SK-N-SH (cell line): ENCODE measurements at regions not wholly inside any gene's neighbourhood (a gene's known extent, or its start where the extent isn't known, plus 50 kb on each side); places are given as distances from the start of the nearest gene placed in this dataset.

Experiments used
- CTCF ChIA-PET: fragments of 300-600, 350-600 bp; formaldehyde crosslinking; extraction: SDS; loops from one replicate; lab custom pipeline; 2021; lab: Yijun Ruan, JAX
- POLR2A ChIA-PET: fragments of 350-600 bp; sonication (Branson Sonifier 250); formaldehyde crosslinking; extraction: SDS; loops from one replicate; lab custom pipeline; 2020; ENCODE audit warnings: antibody characterized with exemption, inconsistent platforms; lab: Yijun Ruan, JAX
- DNase-seq: peaks from one replicate; pipeline ENCODE4 v3.0.0; 2012
- H2AFZ ChIP-seq: fragments of 200-600 bp; sonication (generic); 2 replicates; pipeline ENCODE4 v1.8.1; 2016; ENCODE audit warnings: antibody characterized with exemption, mild to moderate bottlenecking, low read depth
- H3F3A ChIP-seq: fragments of 200-600 bp; sonication (generic); replicated peaks from 2 replicates; pipeline ENCODE3; 2016; ENCODE audit warnings: antibody characterized with exemption, mild to moderate bottlenecking; ENCODE audit not compliant: insufficient read depth
- H3K27ac ChIP-seq, 2 experiments: fragments of 200-500 bp in 1 of 2; fragments of 200-600 bp in 1 of 2; sonication (Bioruptor generic) in 1 of 2; sonication (generic), shearing (Covaris generic) in 1 of 2; 2 replicates each; pipeline versions ENCODE4 v1.5.1 to v1.6.1; 2014 to 2016; ENCODE audit warnings: low read depth in 2 of 2, inconsistent platforms in 1 of 2, low read length in 1 of 2, mild to moderate bottlenecking in 1 of 2, mixed read lengths in 1 of 2
- H3K27me3 ChIP-seq: fragments of 200-600 bp; sonication (generic), shearing (Covaris generic); 2 replicates; pipeline ENCODE4 v1.6.1; 2016; ENCODE audit warnings: mixed run types; ENCODE audit not compliant: insufficient read depth
- H3K36me3 ChIP-seq, 2 experiments: fragments of 200-500 bp in 1 of 2; fragments of 200-600 bp in 1 of 2; sonication (Bioruptor generic) in 1 of 2; sonication (generic) in 1 of 2; replicated peaks in 1 of 2; 2 replicates each; pipeline versions ENCODE3 to v1.5.1; 2014 to 2016; ENCODE audit warnings: low read length in 1 of 2, mild to moderate bottlenecking in 1 of 2; ENCODE audit not compliant: insufficient read depth in 2 of 2, control insufficient read depth in 1 of 2
- H3K4me1 ChIP-seq, 2 experiments: fragments of 200-500 bp in 1 of 2; fragments of 200-600 bp in 1 of 2; sonication (Bioruptor generic) in 1 of 2; sonication (generic), shearing (Covaris generic) in 1 of 2; 2 replicates each; pipeline versions ENCODE4 v1.5.1 to v1.6.1; 2014 to 2016; ENCODE audit warnings: low read depth in 1 of 2, low read length in 1 of 2, mixed run types in 1 of 2; ENCODE audit not compliant: insufficient read depth in 2 of 2, control insufficient read depth in 1 of 2
- H3K4me2 ChIP-seq: fragments of 200-600 bp; sonication (generic), shearing (Covaris generic); 2 replicates; pipeline ENCODE4 v1.6.1; 2017; ENCODE audit warnings: mixed run types
- H3K4me3 ChIP-seq, 2 experiments: fragments of 200-500 bp in 1 of 2; fragments of 200-600 bp in 1 of 2; sonication (Bioruptor generic) in 1 of 2; sonication (generic), shearing (Covaris generic) in 1 of 2; 2 replicates each; pipeline versions ENCODE4 v1.5.1 to v1.8.1; 2014 to 2016; ENCODE audit warnings: low read depth in 2 of 2, inconsistent platforms in 1 of 2, low read length in 1 of 2, mild to moderate bottlenecking in 1 of 2, mixed read lengths in 1 of 2, moderate library complexity in 1 of 2
- H3K79me2 ChIP-seq: fragments of 200-600 bp; sonication (generic); 2 replicates; pipeline ENCODE4 v1.8.1; 2017; ENCODE audit warnings: mild to moderate bottlenecking; ENCODE audit not compliant: insufficient read depth
- H3K9ac ChIP-seq: fragments of 200-600 bp; sonication (generic); 2 replicates; pipeline ENCODE4 v1.6.1; 2017; ENCODE audit warnings: mixed run types
- H3K9me2 ChIP-seq: fragments of 200-600 bp; sonication (generic); 2 replicates; pipeline ENCODE4 v1.6.1; 2017; ENCODE audit warnings: mixed run types
- H3K9me3 ChIP-seq: fragments of 200-600 bp; sonication (generic); 2 replicates; pipeline ENCODE4 v1.6.1; 2017; ENCODE audit warnings: mixed run types, mild to moderate bottlenecking, moderate library complexity
- H4K20me1 ChIP-seq: fragments of 200-600 bp; sonication (generic); 2 replicates; pipeline ENCODE4 v1.6.1; 2017; ENCODE audit warnings: mild to moderate bottlenecking, mixed run types; ENCODE audit not compliant: insufficient read depth
- EZH2phosphoT487 ChIP-seq: fragments of 200-600 bp; sonication (generic); IDR thresholded peaks from 2 replicates; pipeline ENCODE4 v1.6.1; 2017; ENCODE audit warnings: low read depth, mixed run types, mild to moderate bottlenecking, antibody characterized with exemption, moderate library complexity, borderline replicate concordance
- FOSL2 ChIP-seq: IDR thresholded peaks from 2 replicates; pipeline ENCODE4 v1.4.0; 2012; ENCODE audit warnings: low read depth, mild to moderate bottlenecking, moderate library complexity, borderline replicate concordance
- FOXM1 ChIP-seq: IDR thresholded peaks from 2 replicates; pipeline ENCODE4 v1.4.0; 2012; ENCODE audit warnings: low read depth, mild to moderate bottlenecking
- GATA2 ChIP-seq: sonication (generic); formaldehyde crosslinking; IDR thresholded peaks from 2 replicates; pipeline ENCODE4 v1.5.0; 2020; ENCODE audit warnings: mild to moderate bottlenecking, missing genetic modification reagents
- IRF3 ChIP-seq: fragments of 150-350 bp; IDR thresholded peaks from 2 replicates; pipeline ENCODE4 v1.6.1; 2016; ENCODE audit warnings: mild to moderate bottlenecking, low read depth, low read length
- NRF1 ChIP-seq: IDR thresholded peaks from 2 replicates; pipeline ENCODE4 v1.6.1; 2012; ENCODE audit warnings: low read depth, mild to moderate bottlenecking, low read length
- POLR2AphosphoS5 ChIP-seq: IDR thresholded peaks from 2 replicates; pipeline ENCODE4 v1.6.1; 2012; ENCODE audit warnings: low read depth, low read length
- RAD21 ChIP-seq: IDR thresholded peaks from 2 replicates; pipeline ENCODE4 v1.6.1; 2012; ENCODE audit warnings: mild to moderate bottlenecking, low read length
- RCOR1 ChIP-seq: fragments of 150-350 bp; IDR thresholded peaks from 2 replicates; pipeline ENCODE4 v1.6.1; 2017; ENCODE audit warnings: antibody characterized with exemption, low read length
- REST ChIP-seq: IDR thresholded peaks from 2 replicates; pipeline ENCODE4 v1.6.1; 2012; ENCODE audit warnings: mild to moderate bottlenecking, low read depth, low read length, moderate library complexity
- RFX5 ChIP-seq: IDR thresholded peaks from 2 replicates; pipeline ENCODE4 v1.6.1; 2012; ENCODE audit warnings: mild to moderate bottlenecking, improper control_type of control experiment, low read length
- RXRA ChIP-seq: IDR thresholded peaks from 2 replicates; pipeline ENCODE4 v1.4.0; 2012; ENCODE audit warnings: low read depth, mild to moderate bottlenecking, borderline replicate concordance
- SMC3 ChIP-seq: IDR thresholded peaks from 2 replicates; pipeline ENCODE4 v1.6.1; 2012; ENCODE audit warnings: low read depth, low read length, improper control_type of control experiment
- TCF12 ChIP-seq: IDR thresholded peaks from 2 replicates; pipeline ENCODE4 v1.4.0; 2012
- TEAD4 ChIP-seq: IDR thresholded peaks from 2 replicates; pipeline ENCODE4 v1.4.0; 2012; ENCODE audit warnings: mild to moderate bottlenecking, borderline replicate concordance; ENCODE audit not compliant: insufficient read depth
- USF1 ChIP-seq: IDR thresholded peaks from 2 replicates; pipeline ENCODE4 v1.4.0; 2012; ENCODE audit warnings: low read depth, borderline replicate concordance
- USF2 ChIP-seq: fragments of 150-350 bp; IDR thresholded peaks from 2 replicates; pipeline ENCODE4 v1.6.1; 2017; ENCODE audit warnings: antibody characterized with exemption, low read length, low read depth, borderline replicate concordance
- WGBS: methylation state at CpG from one replicate; pipeline ENCODE4 v1.1.6; 2017; ENCODE audit warnings: low lambda C conversion rate; 5-methylcytosine and 5-hydroxymethylcytosine counted together
- TF ChIP-seq, protein P1 (sequence below): fragments of 200-600 bp; sonication (generic); IDR thresholded peaks from 2 replicates; pipeline ENCODE4 v1.6.1; 2017; ENCODE audit warnings: antibody characterized with exemption, mild to moderate bottlenecking, moderate library complexity

DNA sequence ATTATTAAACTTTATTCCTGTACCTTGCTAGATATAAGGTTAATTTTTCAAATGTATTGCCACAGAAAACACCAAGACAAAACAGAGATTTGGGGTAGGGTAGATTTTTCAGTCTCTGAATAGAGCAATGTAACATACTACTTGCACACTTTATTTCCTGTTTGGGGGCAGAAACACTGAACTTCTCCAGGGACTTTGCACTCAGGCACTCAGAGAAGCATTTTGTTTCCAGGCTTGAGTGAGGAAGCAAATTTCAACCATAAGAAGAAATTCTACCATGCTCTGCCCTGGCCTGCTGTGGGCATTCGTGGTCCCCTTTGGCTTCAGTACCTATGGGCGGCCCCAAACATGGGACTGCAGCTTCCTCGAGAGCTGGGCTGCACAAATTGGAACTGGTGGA is 399.1 kb downstream of the DAD1 start:
- Histone ChIP-seq H3K27ac (no peak overlapping the region), H4K20me1 (no peaks in the 10 kb centered on the region), H3K4me3 (no peak overlapping the region), H3K4me1 (peaks cover 0 to 8% of the 10 kb centered on the region in 2 experiments; a peak in 1 of 4 replicates), H3K9me3 (no peaks in the 10 kb centered on the region), H3K79me2 (no peaks in the 10 kb centered on the region), H3K9me2 (no peaks in the 10 kb centered on the region), H3K9ac (no peak overlapping the region)
- DNase-seq: no peak
- CTCF ChIA-PET: no interaction called here
- 0% methylated on average over 3 of the region's 3 CpGs for WGBS
- TF ChIP-seq GATA2 (CRISPR knock-in tag): no peak
- TF ChIP-seq, all 33 proteins: peak for 0
- POLR2A ChIA-PET: no interaction called here
- Histone ChIP-seq H3F3A (no peaks in the 10 kb centered on the region), H3K4me2 (no peak overlapping the region), H3K36me3 (no peaks in the 10 kb centered on the region), H3K27me3 (no peaks in the 10 kb centered on the region), H2AFZ (no peak overlapping the region)

DNA sequence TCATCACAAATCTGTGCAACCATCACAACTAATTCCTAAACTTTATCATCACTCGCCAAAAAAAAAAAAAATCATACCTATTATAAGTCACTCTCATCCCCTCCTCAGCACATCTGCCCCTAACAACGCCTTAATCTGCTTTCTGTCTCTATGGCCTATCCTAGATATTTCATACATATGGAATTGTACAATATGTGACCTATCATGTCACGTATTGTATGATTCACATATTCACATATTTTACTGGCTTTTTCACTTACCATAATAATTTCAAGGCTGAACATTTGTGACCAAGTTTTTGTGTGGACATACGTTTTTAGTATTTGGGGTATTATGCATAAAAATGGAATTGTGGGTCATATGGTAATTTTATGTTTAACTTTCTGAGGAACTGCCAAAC is 400.7 kb downstream of the DAD1 start:
- no peaks in the 10 kb centered on the region for H4K20me1 ChIP-seq
- H3K9me3 ChIP-seq: no peaks in the 10 kb centered on the region
- no peak overlapping the region for H2AFZ ChIP-seq
- H3K27ac ChIP-seq: no peak overlapping the region
- H3K9me2 ChIP-seq: no peaks in the 10 kb centered on the region
- no peak for DNase-seq
- CTCF ChIA-PET: no interaction called here
- H3K4me1 ChIP-seq: no peaks in the 10 kb centered on the region
- no peak overlapping the region for H3K4me2 ChIP-seq
- H3K4me3 ChIP-seq: no peak overlapping the region
- WGBS: 3% methylated on average over 4 of the region's 4 CpGs
- no peaks in the 10 kb centered on the region for H3F3A ChIP-seq
- no peaks in the 10 kb centered on the region for H3K79me2 ChIP-seq
- H3K27me3 ChIP-seq: no peaks in the 10 kb centered on the region
- H3K9ac ChIP-seq: no peak overlapping the region
- no peaks in the 10 kb centered on the region for H3K36me3 ChIP-seq
- POLR2A ChIA-PET: no interaction called here
- TF ChIP-seq FOSL2 (no peak), NRF1 (no peak), SMC3 (no peak), POLR2AphosphoS5 (no peak), RCOR1 (no peak), FOXM1 (no peak), RXRA (no peak), REST (no peak), USF1 (no peak), RFX5 (no peak), USF2 (no peak), RAD21 (no peak), TCF12 (no peak), EZH2phosphoT487 (no peak), IRF3 (no peak), TEAD4 (no peak)
- TF ChIP-seq, protein P1, sequence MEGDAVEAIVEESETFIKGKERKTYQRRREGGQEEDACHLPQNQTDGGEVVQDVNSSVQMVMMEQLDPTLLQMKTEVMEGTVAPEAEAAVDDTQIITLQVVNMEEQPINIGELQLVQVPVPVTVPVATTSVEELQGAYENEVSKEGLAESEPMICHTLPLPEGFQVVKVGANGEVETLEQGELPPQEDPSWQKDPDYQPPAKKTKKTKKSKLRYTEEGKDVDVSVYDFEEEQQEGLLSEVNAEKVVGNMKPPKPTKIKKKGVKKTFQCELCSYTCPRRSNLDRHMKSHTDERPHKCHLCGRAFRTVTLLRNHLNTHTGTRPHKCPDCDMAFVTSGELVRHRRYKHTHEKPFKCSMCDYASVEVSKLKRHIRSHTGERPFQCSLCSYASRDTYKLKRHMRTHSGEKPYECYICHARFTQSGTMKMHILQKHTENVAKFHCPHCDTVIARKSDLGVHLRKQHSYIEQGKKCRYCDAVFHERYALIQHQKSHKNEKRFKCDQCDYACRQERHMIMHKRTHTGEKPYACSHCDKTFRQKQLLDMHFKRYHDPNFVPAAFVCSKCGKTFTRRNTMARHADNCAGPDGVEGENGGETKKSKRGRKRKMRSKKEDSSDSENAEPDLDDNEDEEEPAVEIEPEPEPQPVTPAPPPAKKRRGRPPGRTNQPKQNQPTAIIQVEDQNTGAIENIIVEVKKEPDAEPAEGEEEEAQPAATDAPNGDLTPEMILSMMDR: no peak
